Heart left ventricle (tissue), 16 donors: ENCODE measurements at regions not wholly inside any gene's neighbourhood (a gene's known extent, or its start where the extent isn't known, plus 50 kb on each side); places are given as distances from the start of the nearest gene placed in this dataset.

ENCODE experiments used
- ATAC-seq, 4 donors: fragments of 200-7000 bp; cut with Tn5 transposase; one replicate each; pipeline ENCODE4 v1.9.1; 2020 to 2022; ENCODE audit warnings: moderate library complexity in 4 of 4, mild to moderate bottlenecking in 3 of 4, moderate number of reproducible peaks in 1 of 4
- DNase-seq, 5 donors: peaks; one replicate each; pipeline ENCODE4 v3.0.0-alpha.2; 2020
- H3K27ac ChIP-seq, 12 donors: fragments of 200-600 bp; sonication (generic) in 4 of 12; one replicate each; pipeline versions ENCODE4 v1.5.0 to v1.8.0; 2016 to 2022; ENCODE audit warnings: mild to moderate bottlenecking in 2 of 12
- H3K27me3 ChIP-seq, 9 donors: fragments of 200-600 bp; sonication (generic) in 2 of 9; one replicate each; pipeline versions ENCODE4 v1.5.1 to v1.8.0; 2016 to 2022; ENCODE audit warnings: mild to moderate bottlenecking in 3 of 9
- H3K36me3 ChIP-seq, 9 donors: fragments of 200-600 bp; sonication (generic) in 2 of 9; one replicate each; pipeline versions ENCODE4 v1.5.0 to v1.8.0; 2018 to 2022; ENCODE audit warnings: mild to moderate bottlenecking in 2 of 9
- H3K4me1 ChIP-seq, 12 donors: fragments of 200-600 bp; sonication (generic) in 4 of 12; one replicate each; pipeline versions ENCODE4 v1.5.0 to v1.8.0; 2016 to 2022; ENCODE audit warnings: mild to moderate bottlenecking in 3 of 12
- H3K4me3 ChIP-seq, 12 donors: fragments of 200-600 bp; sonication (generic) in 4 of 12; one replicate each; pipeline versions ENCODE4 v1.5.0 to v1.8.0; 2017 to 2022; ENCODE audit warnings: mild to moderate bottlenecking in 9 of 12, moderate library complexity in 4 of 12
- H3K9me3 ChIP-seq, 12 donors: fragments of 200-600 bp; sonication (generic) in 4 of 12; one replicate each; pipeline versions ENCODE4 v1.5.0 to v1.8.0; 2016 to 2022; ENCODE audit warnings: mild to moderate bottlenecking in 1 of 12
- POLR2A ChIP-seq, 2 donors: fragments of 450-650 bp; IDR thresholded peaks; one replicate each; pipeline ENCODE4 v1.6.1; 2017; ENCODE audit warnings: antibody characterized with exemption in 2 of 2, mild to moderate bottlenecking in 2 of 2, moderate library complexity in 2 of 2
- WGBS, 4 donors: extraction: QIAGEN DNeasy Blood & Tissue Kit in 2 of 4; methylation state at CpG; one replicate each; pipeline versions ENCODE4 v1.1.5 to v1.1.7; 2013 to 2018; 5-methylcytosine and 5-hydroxymethylcytosine counted together
- intact Hi-C, 10 donors: fragments of 100-400 bp; cut with DNase I; formaldehyde crosslinking; loops; one replicate each; pipeline versions ENCODE4 v1.11.1 to v1.14.2; 2022
- TF ChIP-seq, protein P1 (sequence below), 12 donors: fragments of 200-600 bp; sonication (generic) in 4 of 12; IDR thresholded peaks; one replicate each; pipeline versions ENCODE4 v1.5.0 to v1.8.0; 2018 to 2022; ENCODE audit warnings: antibody characterized with exemption in 12 of 12, mild to moderate bottlenecking in 5 of 12
- donor health status: ischemic (EF 13 %, LVEDD 7.1; RV severe dilation, severe dysfunction).
- donor health status: healthy with polysubstance abuse.
- donor health status: DM: no; HTN: yes; CAD: no.
- donor health status: DM: no; HTN: no; CAD: no.
- donor health status: ischemic (EF 25% LVEDD 6.9; RV normal size, moderate dysfunction).
- donor health status: ischemic (EF 25% LVEDD 5.7; RV mildly dilated, moderate dysfunction).
- donor health status: healthy.
- donor health status: DM: yes; HTN: yes; CAD: no.
- donor health status: ischemic (EF 35%, LVEDD 5.7; RV mildly dilated, moderate dysfunction).
- donor health status: nonischemic (EF 11% LVEDD 7.7; RV severe dilation, severe dysfunction).
- donor health status: DM: yes; HTN: yes; CAD: no.
- donor health status: PGD.
- donor health status: ischemic (EF 29% LVEDD 5.4; RV normal size, mild dysfunction).
- donor health status: nonischemic (EF 23%, LVEDD 6.1; RV moderate dilation, normal function).

DNA sequence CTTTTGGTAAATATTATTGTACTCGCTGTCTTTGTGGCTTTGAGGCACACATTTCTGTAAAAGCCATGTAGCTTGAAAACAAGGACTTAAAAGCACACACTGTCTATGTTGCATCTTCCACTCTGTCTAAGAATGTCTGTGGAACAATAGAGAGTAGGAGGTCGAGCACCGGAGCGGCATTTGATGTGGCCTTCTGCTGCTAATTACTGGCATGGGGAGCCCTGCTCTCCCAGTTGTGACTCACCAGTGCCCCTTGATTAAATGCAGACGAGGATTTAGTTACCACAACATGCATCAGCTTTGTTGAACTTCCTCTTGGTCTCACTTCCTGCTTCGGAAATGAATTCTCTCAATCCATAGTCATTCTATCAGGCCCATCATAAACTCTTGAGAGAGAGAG is 680.7 kb upstream of the SLC35B3 start:
- H3K9me3 ChIP-seq, result no peaks in the 10 kb centered on the region
- no peak overlapping the region for H3K27ac ChIP-seq
- no peaks in the 10 kb centered on the region for H3K27me3 ChIP-seq
- no peaks in the 10 kb centered on the region for H3K4me1 ChIP-seq
- ATAC-seq, result no peak
- DNase-seq, result no peak
- no peak overlapping the region for H3K4me3 ChIP-seq
- TF ChIP-seq, protein P1, sequence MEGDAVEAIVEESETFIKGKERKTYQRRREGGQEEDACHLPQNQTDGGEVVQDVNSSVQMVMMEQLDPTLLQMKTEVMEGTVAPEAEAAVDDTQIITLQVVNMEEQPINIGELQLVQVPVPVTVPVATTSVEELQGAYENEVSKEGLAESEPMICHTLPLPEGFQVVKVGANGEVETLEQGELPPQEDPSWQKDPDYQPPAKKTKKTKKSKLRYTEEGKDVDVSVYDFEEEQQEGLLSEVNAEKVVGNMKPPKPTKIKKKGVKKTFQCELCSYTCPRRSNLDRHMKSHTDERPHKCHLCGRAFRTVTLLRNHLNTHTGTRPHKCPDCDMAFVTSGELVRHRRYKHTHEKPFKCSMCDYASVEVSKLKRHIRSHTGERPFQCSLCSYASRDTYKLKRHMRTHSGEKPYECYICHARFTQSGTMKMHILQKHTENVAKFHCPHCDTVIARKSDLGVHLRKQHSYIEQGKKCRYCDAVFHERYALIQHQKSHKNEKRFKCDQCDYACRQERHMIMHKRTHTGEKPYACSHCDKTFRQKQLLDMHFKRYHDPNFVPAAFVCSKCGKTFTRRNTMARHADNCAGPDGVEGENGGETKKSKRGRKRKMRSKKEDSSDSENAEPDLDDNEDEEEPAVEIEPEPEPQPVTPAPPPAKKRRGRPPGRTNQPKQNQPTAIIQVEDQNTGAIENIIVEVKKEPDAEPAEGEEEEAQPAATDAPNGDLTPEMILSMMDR (IDR thresholded peaks at IDR 0.05), result no peak
- TF ChIP-seq POLR2A (IDR thresholded peaks at IDR 0.05), result no peak
- no peaks in the 10 kb centered on the region for H3K36me3 ChIP-seq
- intact Hi-C loops, result no loop called here
- WGBS, 4 donors, result 64 to 69% (median 65%) methylated on average over 6 of the region's 6 CpGs

DNA sequence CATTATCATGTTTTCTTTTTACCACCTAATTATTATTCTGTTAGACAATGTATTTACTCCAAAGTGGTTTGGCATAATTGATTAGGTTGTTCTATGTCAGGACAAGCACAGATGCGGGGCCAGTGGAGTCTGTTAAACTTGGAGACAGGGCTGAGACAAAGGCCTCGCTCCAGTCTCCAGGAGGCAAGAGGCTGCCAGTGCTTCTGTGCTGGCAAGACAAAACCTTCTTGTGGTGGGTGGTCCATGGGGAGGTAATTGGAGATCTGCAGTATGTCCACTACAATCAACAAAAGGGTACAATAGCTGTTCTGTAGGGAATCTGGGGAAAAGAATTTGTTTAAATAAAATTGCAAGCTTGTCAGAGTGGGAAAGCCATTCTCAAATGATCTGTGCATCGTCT is 677.2 kb upstream of the SLC35B3 start:
- DNase-seq, result no peak
- 56 to 71% (median 60%) methylated on average over 3 of the region's 3 CpGs for WGBS, 4 donors
- no peak for ATAC-seq

GRCh38 chr6:9103876-9104521 is 668.7 kb upstream of the SLC35B3 start:
- Histone ChIP-seq H3K36me3 (no peaks in the 10 kb centered on the region), H3K9me3 (no peaks in the 10 kb centered on the region), H3K27me3 (no peaks in the 10 kb centered on the region), H3K27ac (no peak overlapping the region), H3K4me3 (no peak overlapping the region), H3K4me1 (no peaks in the 10 kb centered on the region)
- DNase-seq, result no peak
- intact Hi-C loops, result no loop called here
- no peak for ATAC-seq
- TF ChIP-seq, protein P1 (IDR thresholded peaks at IDR 0.05), result no peak
- TF ChIP-seq POLR2A (IDR thresholded peaks at IDR 0.05), result no peak
- WGBS, 4 donors, result 60 to 77% (median 66%) methylated on average over 2 of the region's 2 CpGs

More for the DNA sequence above, 677.2 kb upstream of the SLC35B3 start:
- H3K4me3 ChIP-seq, result no peak overlapping the region
- H3K27ac ChIP-seq, result no peak overlapping the region
- H3K27me3 ChIP-seq, result no peaks in the 10 kb centered on the region
- intact Hi-C loops, result no loop called here
- no peaks in the 10 kb centered on the region for H3K36me3 ChIP-seq
- no peaks in the 10 kb centered on the region for H3K4me1 ChIP-seq
- H3K9me3 ChIP-seq, result no peaks in the 10 kb centered on the region
- TF ChIP-seq POLR2A (IDR thresholded peaks at IDR 0.05), result no peak
- TF ChIP-seq, protein P1 (IDR thresholded peaks at IDR 0.05), result no peak

GRCh38 chr6:9101920-9102319 is 666.6 kb upstream of the SLC35B3 start:
- no peak for TF ChIP-seq POLR2A (IDR thresholded peaks at IDR 0.05)
- TF ChIP-seq, protein P1 (IDR thresholded peaks at IDR 0.05), result no peak
- ATAC-seq, result no peak
- 67 to 71% (median 69%) methylated on average over 4 of the region's 4 CpGs for WGBS, 4 donors
- Histone ChIP-seq H3K27ac (no peak overlapping the region), H3K27me3 (no peaks in the 10 kb centered on the region), H3K36me3 (no peaks in the 10 kb centered on the region), H3K9me3 (no peaks in the 10 kb centered on the region), H3K4me3 (no peak overlapping the region), H3K4me1 (no peaks in the 10 kb centered on the region)
- intact Hi-C loops, result no loop called here
- DNase-seq, result no peak
